ENCODE measurements at regions not wholly inside any gene's neighbourhood (a gene's known extent, or its start where the extent isn't known, plus 50 kb on each side); places are given as distances from the start of the nearest gene placed in this dataset.
"Not testable (repeated sequence)": the region's sequence is repeated elsewhere in the genome, so short reads cannot be mapped to it uniquely, and the experiment has no call there.

- DNase-seq (ENCODE audit: low spot score) = not testable (repeated sequence)
Measured at GRCh38 chr6:3672339-3672738, 79.2 kb downstream of the PXDC1 start.

GRCh38 chr6:3671382-3671781, 80.1 kb downstream of the PXDC1 start:
- DNase-seq (ENCODE audit: low spot score) = no peak

- DNase-seq (ENCODE audit: low spot score) = no peak
Measured at GRCh38 chr6:3670356-3670755, 81.2 kb downstream of the PXDC1 start.

- no peak for DNase-seq (ENCODE audit: low spot score)
Measured at GRCh38 chr6:3669916-3670315, 81.6 kb downstream of the PXDC1 start.

- DNase-seq (ENCODE audit: low spot score) = no peak
Measured at GRCh38 chr6:3665608-3666007, 85.9 kb downstream of the PXDC1 start.

GRCh38 chr6:3664625-3665041, 86.9 kb downstream of the PXDC1 start:
- no peak for DNase-seq (ENCODE audit: low spot score)

- no peak for DNase-seq (ENCODE audit: low spot score)
Measured at GRCh38 chr6:3663811-3664210, 87.7 kb downstream of the PXDC1 start.

GRCh38 chr6:3663081-3663480, 88.4 kb downstream of the PXDC1 start:
- DNase-seq (ENCODE audit: low spot score) = no peak

GRCh38 chr6:3661390-3661789, 90.1 kb downstream of the PXDC1 start:
- no peak for DNase-seq (ENCODE audit: low spot score)

GRCh38 chr6:3660473-3660872, 91.0 kb downstream of the PXDC1 start:
- DNase-seq (ENCODE audit: low spot score) = no peak

GRCh38 chr6:3659748-3660147, 91.8 kb downstream of the PXDC1 start:
- DNase-seq (ENCODE audit: low spot score) = no peak

GRCh38 chr6:3656076-3656475, 95.4 kb downstream of the PXDC1 start:
- DNase-seq (ENCODE audit: low spot score) = no peak

- no peak for DNase-seq (ENCODE audit: low spot score)
Measured at GRCh38 chr6:3654898-3655297, 96.6 kb downstream of the PXDC1 start.

GRCh38 chr6:3654436-3654835, 97.1 kb downstream of the PXDC1 start:
- DNase-seq (ENCODE audit: low spot score) = no peak

- no peak for DNase-seq (ENCODE audit: low spot score)
Measured at GRCh38 chr6:3653528-3654070, 97.9 kb downstream of the PXDC1 start.

- DNase-seq (ENCODE audit: low spot score) = no peak
Measured at GRCh38 chr6:3651698-3652229, 99.7 kb downstream of the PXDC1 start.

- DNase-seq (ENCODE audit: low spot score) = no peak
Measured at GRCh38 chr6:3650959-3651697, 100.4 kb downstream of the PXDC1 start.

- DNase-seq (ENCODE audit: low spot score) = no peak
Measured at GRCh38 chr6:3650076-3650958, 101.2 kb downstream of the PXDC1 start.

- no peak for DNase-seq (ENCODE audit: low spot score)
Measured at GRCh38 chr6:3648724-3649123, 102.8 kb downstream of the PXDC1 start.

GRCh38 chr6:3646616-3647362, 104.7 kb downstream of the PXDC1 start:
- DNase-seq (ENCODE audit: low spot score) = no peak

GRCh38 chr6:3644739-3645012, 106.8 kb downstream of the PXDC1 start:
- DNase-seq (ENCODE audit: low spot score) = no peak

All from kidney capillary endothelial cell (primary cell).